ENCODE measurements at regions not wholly inside any gene's neighbourhood (a gene's known extent, or its start where the extent isn't known, plus 50 kb on each side); places are given as distances from the start of the nearest gene placed in this dataset.
"Not testable (repeated sequence)": the region's sequence is repeated elsewhere in the genome, so short reads cannot be mapped to it uniquely, and the experiment has no call there.

GRCh38 chr7:19295376-19295775 is 150.2 kb upstream of the FERD3L start:
- peak; percentile 76 for DNase-seq

- DNase-seq: peak; percentile 93
These were observed 149.4 kb upstream of the FERD3L start for GRCh38 chr7:19294619-19295018.

- DNase-seq: peak; percentile 29
These were observed 148.2 kb upstream of the FERD3L start for GRCh38 chr7:19293431-19293830.

GRCh38 chr7:19290968-19291367 is 145.7 kb upstream of the FERD3L start:
- no peak for DNase-seq

- DNase-seq: no peak
These were observed 144.8 kb upstream of the FERD3L start for GRCh38 chr7:19290066-19290465.

GRCh38 chr7:19284596-19285300 is 139.5 kb upstream of the FERD3L start:
- DNase-seq: no peak

GRCh38 chr7:19284136-19284535 is 138.9 kb upstream of the FERD3L start:
- DNase-seq: no peak

GRCh38 chr7:19275000-19275399 is 129.8 kb upstream of the FERD3L start:
- DNase-seq: no peak

GRCh38 chr7:19272329-19272728 is 127.1 kb upstream of the FERD3L start:
- not testable (repeated sequence) for DNase-seq

- no peak for DNase-seq
These were observed 124.1 kb upstream of the FERD3L start for GRCh38 chr7:19269301-19269700.

GRCh38 chr7:19268737-19269136 is 123.5 kb upstream of the FERD3L start:
- no peak for DNase-seq

- no peak for DNase-seq
These were observed 117.6 kb upstream of the FERD3L start for GRCh38 chr7:19262826-19263225.

- DNase-seq: no peak
These were observed 104.1 kb upstream of the FERD3L start for GRCh38 chr7:19249281-19249680.

- DNase-seq: no peak
These were observed 103.5 kb upstream of the FERD3L start for GRCh38 chr7:19248681-19249080.

- DNase-seq: no peak
These were observed 102.9 kb upstream of the FERD3L start for GRCh38 chr7:19248115-19248514.

- DNase-seq: no peak
These were observed 101.8 kb upstream of the FERD3L start for GRCh38 chr7:19247017-19247416.

- no peak for DNase-seq
These were observed 97.0 kb upstream of the FERD3L start for GRCh38 chr7:19242246-19242645.

- no peak for DNase-seq
These were observed 94.7 kb upstream of the FERD3L start for GRCh38 chr7:19239951-19240350.

- no peak for DNase-seq
These were observed 90.5 kb upstream of the FERD3L start for GRCh38 chr7:19235680-19236079.

GRCh38 chr7:19224951-19225350 is 79.7 kb upstream of the FERD3L start:
- DNase-seq: no peak

- peak; percentile 58 for DNase-seq
These were observed 70.2 kb upstream of the FERD3L start for GRCh38 chr7:19215412-19215811.

- no peak for DNase-seq
These were observed 68.5 kb upstream of the FERD3L start for GRCh38 chr7:19213746-19214145.

- no peak for DNase-seq
These were observed 65.7 kb upstream of the FERD3L start for GRCh38 chr7:19210893-19211413.

GRCh38 chr7:19209166-19209696 is 64.0 kb upstream of the FERD3L start:
- peak; percentile 53 for DNase-seq
